Esophagus muscularis mucosa (tissue), 4 donors: ENCODE measurements at regions not wholly inside any gene's neighbourhood (a gene's known extent, or its start where the extent isn't known, plus 50 kb on each side); places are given as distances from the start of the nearest gene placed in this dataset.

ENCODE experiments used
- DNase-seq: peaks from one replicate; pipeline ENCODE4 v3.0.0-alpha.2; 2017; ENCODE audit errors: extremely low spot score
- H3K27ac ChIP-seq, 4 donors: fragments of 200-600 bp; sonication (generic); replicated peaks in 1 of 4; 1 replicate in 3 of 4; 2 replicates in 1 of 4; pipeline ENCODE4 v1.5.1; 2016 to 2019; ENCODE audit warnings: mild to moderate bottlenecking in 1 of 4
- H3K27me3 ChIP-seq, 4 donors: fragments of 200-600 bp; sonication (generic); one replicate each; pipeline versions ENCODE4 v1.5.1 to v1.6.0; 2016 to 2019
- H3K36me3 ChIP-seq, 4 donors: fragments of 200-600 bp; sonication (generic); one replicate each; pipeline ENCODE4 v1.5.1; 2016 to 2019
- H3K4me1 ChIP-seq, 4 donors: fragments of 200-600 bp; sonication (generic); one replicate each; pipeline ENCODE4 v1.5.1; 2016 to 2019
- H3K4me3 ChIP-seq, 4 donors: fragments of 200-600 bp; sonication (generic); 1 replicate in 2 of 4; 2 replicates in 2 of 4; pipeline ENCODE4 v1.5.1; 2016 to 2019; ENCODE audit warnings: mild to moderate bottlenecking in 4 of 4, moderate library complexity in 1 of 4
- H3K9me3 ChIP-seq, 4 donors: fragments of 200-600 bp; sonication (generic); 1 replicate in 3 of 4; 2 replicates in 1 of 4; pipeline ENCODE4 v1.5.1; 2016 to 2019
- CTCF ChIP-seq, 3 experiments: fragments of 200-600 bp in 2 of 3; fragments of 450-650 bp in 1 of 3; sonication (generic) in 2 of 3; IDR thresholded peaks; one replicate each; pipeline ENCODE4 v1.5.1; 2017 to 2019; ENCODE audit warnings: antibody characterized with exemption in 3 of 3, mild to moderate bottlenecking in 2 of 3, moderate library complexity in 1 of 3
- EP300 ChIP-seq: sonication (generic); formaldehyde crosslinking; IDR thresholded peaks from one replicate; pipeline ENCODE4 v1.6.1; 2017; ENCODE audit warnings: antibody characterized with exemption
- POLR2A ChIP-seq: fragments of 450-650 bp; IDR thresholded peaks from one replicate; pipeline ENCODE4 v1.6.1; 2017; ENCODE audit warnings: antibody characterized with exemption, moderate library complexity, mild to moderate bottlenecking, low read depth
- POLR2AphosphoS5 ChIP-seq, 2 donors: sonication (generic); formaldehyde crosslinking; IDR thresholded peaks; one replicate each; pipeline ENCODE4 v1.6.1; 2017; ENCODE audit warnings: antibody characterized with exemption in 2 of 2
- WGBS: methylation state at CpG from one replicate; pipeline ENCODE4 v1.1.5; 2018; 5-methylcytosine and 5-hydroxymethylcytosine counted together
- intact Hi-C: fragments of 100-400 bp; cut with DNase I; formaldehyde crosslinking; loops from one replicate; pipeline ENCODE4 v1.15.1; 2023

GRCh38 chr22:48606684-48607307, 1220.9 kb downstream of the BRD1 start:
- TF ChIP-seq POLR2AphosphoS5 (IDR thresholded peaks at IDR 0.05) (no peak), EP300 (no peak), CTCF (IDR thresholded peaks at IDR 0.05) (no peak), POLR2A (no peak)
- no peak for DNase-seq
- H3K4me1 ChIP-seq, result no peaks in the 10 kb centered on the region
- no peak overlapping the region for H3K27ac ChIP-seq
- peaks cover 0 to 5% (median 0%) of the 10 kb centered on the region in 4 donors for H3K27me3 ChIP-seq
- intact Hi-C loops, result no loop called here
- no peaks in the 10 kb centered on the region for H3K9me3 ChIP-seq
- no peaks in the 10 kb centered on the region for H3K36me3 ChIP-seq
- no peak overlapping the region for H3K4me3 ChIP-seq
- WGBS, result 89% methylated on average over 12 of the region's 16 CpGs

- TF ChIP-seq POLR2A (no peak), POLR2AphosphoS5 (IDR thresholded peaks at IDR 0.05) (no peak), EP300 (no peak), CTCF (IDR thresholded peaks at IDR 0.05) (no peak)
- H3K27ac ChIP-seq, result no peak overlapping the region
- no peak overlapping the region for H3K4me3 ChIP-seq
- WGBS, result 92% methylated on average over 7 of the region's 13 CpGs
- intact Hi-C loops, result no loop called here
- H3K36me3 ChIP-seq, result no peaks in the 10 kb centered on the region
- no peak for DNase-seq
- no peaks in the 10 kb centered on the region for H3K9me3 ChIP-seq
- peaks cover 0 to 5% (median 0%) of the 10 kb centered on the region in 4 donors for H3K27me3 ChIP-seq
- no peaks in the 10 kb centered on the region for H3K4me1 ChIP-seq
Measured at GRCh38 chr22:48605856-48606481, 1221.7 kb downstream of the BRD1 start.

- no peaks in the 10 kb centered on the region for H3K36me3 ChIP-seq
- H3K4me1 ChIP-seq, result no peaks in the 10 kb centered on the region
- intact Hi-C loops, result no loop called here
- H3K27ac ChIP-seq, result no peak overlapping the region
- peaks cover 0 to 5% (median 0%) of the 10 kb centered on the region in 4 donors for H3K27me3 ChIP-seq
- H3K9me3 ChIP-seq, result no peaks in the 10 kb centered on the region
- no peak for TF ChIP-seq EP300
- no peak overlapping the region for H3K4me3 ChIP-seq
- 88% methylated on average over 2 of the region's 2 CpGs for WGBS
- no peak for DNase-seq
Measured at GRCh38 chr22:48605125-48605524, 1222.5 kb downstream of the BRD1 start.

GRCh38 chr22:48603621-48604320, 1223.9 kb downstream of the BRD1 start:
- WGBS, result 77% methylated on average over 15 of the region's 18 CpGs
- DNase-seq, result no peak
- intact Hi-C loops, result no loop called here
- no peaks in the 10 kb centered on the region for H3K4me1 ChIP-seq
- TF ChIP-seq EP300 (no peak), POLR2AphosphoS5 (IDR thresholded peaks at IDR 0.05) (no peak), CTCF (IDR thresholded peaks at IDR 0.05) (no peak), POLR2A (no peak)
- no peaks in the 10 kb centered on the region for H3K36me3 ChIP-seq
- H3K9me3 ChIP-seq, result peaks cover 0 to 3% (median under 1%) of the 10 kb centered on the region in 4 donors
- no peak overlapping the region for H3K27ac ChIP-seq
- H3K27me3 ChIP-seq, result peaks cover 0 to 9% (median 0%) of the 10 kb centered on the region in 4 donors
- no peak overlapping the region for H3K4me3 ChIP-seq

DNA sequence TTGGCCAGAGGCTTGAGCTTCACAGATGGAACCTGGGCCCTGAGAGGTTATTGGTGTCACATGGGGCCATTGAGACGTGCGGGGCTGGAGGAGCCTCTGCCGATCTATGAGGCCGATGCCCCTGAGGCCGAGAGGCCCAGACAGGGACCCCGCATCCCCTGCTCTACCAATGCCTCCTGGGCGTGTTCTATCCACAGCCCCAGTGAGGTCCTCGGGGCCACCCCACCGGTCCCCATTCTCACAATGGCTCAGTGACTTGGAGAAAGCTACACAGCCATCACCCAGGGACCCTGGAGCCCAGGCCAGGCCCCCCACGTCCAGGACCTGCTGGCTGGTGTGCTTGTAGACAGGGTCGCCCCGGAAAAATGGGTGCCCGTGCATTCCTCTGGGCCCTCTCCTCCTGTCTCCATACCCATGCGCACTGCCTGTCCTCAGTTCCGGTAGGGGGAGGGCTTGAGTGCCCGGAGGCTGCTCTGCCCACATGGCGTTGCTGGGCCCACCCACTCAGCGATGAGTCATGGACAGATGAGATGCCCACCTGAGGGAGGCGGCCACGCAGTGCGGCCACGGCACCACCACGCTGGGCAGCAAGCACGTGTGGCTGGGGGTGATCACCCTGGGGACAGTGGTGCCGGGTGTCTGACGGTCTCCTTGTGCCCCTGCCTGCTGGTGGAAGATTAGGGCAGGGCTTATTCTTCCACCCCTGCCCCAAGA, 1224.7 kb downstream of the BRD1 start:
- Histone ChIP-seq H3K9me3 (peaks cover 0 to 5% (median 3%) of the 10 kb centered on the region in 4 donors), H3K4me1 (no peaks in the 10 kb centered on the region), H3K36me3 (no peaks in the 10 kb centered on the region), H3K27me3 (peaks cover 0 to 9% (median 0%) of the 10 kb centered on the region in 4 donors), H3K4me3 (no peak overlapping the region), H3K27ac (no peak overlapping the region)
- TF ChIP-seq CTCF (IDR thresholded peaks at IDR 0.05) (no peak), POLR2AphosphoS5 (IDR thresholded peaks at IDR 0.05) (no peak), EP300 (no peak), POLR2A (no peak)
- DNase-seq, result no peak
- intact Hi-C loops, result no loop called here
- WGBS, result no CpG with 5 or more reads among the region's 26 CpGs
